ENCODE measurements at regions not wholly inside any gene's neighbourhood (a gene's known extent, or its start where the extent isn't known, plus 50 kb on each side); places are given as distances from the start of the nearest gene placed in this dataset.
A peak's percentile ranks its signal among the peaks of the same experiment; 100 is the strongest.
"Not testable (repeated sequence)": the region's sequence is repeated elsewhere in the genome, so short reads cannot be mapped to it uniquely, and the experiment has no call there.

DNA sequence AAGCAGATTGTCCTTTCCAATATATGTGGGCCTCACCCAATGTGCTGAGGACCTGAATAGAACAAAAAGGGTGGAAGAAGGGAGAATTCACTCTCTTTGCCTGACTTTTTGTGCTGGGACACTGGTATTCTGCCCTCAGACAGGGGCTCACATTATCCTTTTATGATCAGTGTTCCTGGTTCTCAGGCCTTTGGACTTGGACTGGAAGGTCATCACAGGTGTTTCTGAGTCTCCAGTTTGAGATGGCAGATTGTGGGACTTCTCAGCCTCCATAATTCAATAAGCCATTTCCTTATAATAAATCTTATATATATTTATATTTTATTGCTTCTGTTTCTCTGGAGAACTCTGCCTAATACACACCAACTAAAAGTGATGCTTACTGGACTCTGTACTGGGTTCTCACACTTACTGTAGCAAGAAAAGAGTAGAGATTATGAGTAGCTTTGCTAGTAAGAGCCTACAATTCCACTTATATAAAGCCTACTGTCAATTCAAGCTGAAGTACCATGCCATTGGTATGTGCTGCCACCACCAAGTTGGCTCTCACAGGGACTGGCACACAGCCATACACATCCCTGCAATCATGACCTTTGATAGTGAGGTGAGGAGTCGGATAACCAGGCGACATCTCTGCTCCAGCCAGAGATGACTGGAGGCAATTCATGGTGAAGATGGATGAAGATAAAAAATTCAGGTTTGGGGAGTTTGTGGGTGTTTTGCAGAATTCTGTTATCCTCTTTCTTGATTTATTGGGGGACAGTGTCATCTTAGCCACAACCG, 130.7 kb upstream of the NR3C1 start:
- DNase-seq (ENCODE audit: low read depth), result no peak

DNA sequence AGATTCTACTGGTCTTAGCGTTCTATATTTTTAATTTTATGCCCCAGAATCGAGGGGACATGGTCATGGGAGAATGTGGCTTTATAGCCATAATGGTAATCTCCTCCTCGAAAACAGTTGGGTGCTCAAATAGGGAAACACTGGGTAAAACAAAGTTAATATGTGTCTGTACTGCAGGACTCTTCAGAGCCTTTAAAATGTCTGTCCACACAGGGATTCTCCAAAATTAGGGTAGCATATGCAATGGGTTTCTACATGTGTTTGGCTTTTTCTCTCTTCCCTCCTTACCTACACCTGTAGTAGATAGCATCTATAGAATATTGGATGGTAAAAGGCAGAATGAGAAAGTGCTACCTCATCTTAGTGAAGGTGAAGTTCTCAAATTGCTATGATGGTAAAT, 130.0 kb upstream of the NR3C1 start:
- DNase-seq (ENCODE audit: low read depth), result no peak

DNA sequence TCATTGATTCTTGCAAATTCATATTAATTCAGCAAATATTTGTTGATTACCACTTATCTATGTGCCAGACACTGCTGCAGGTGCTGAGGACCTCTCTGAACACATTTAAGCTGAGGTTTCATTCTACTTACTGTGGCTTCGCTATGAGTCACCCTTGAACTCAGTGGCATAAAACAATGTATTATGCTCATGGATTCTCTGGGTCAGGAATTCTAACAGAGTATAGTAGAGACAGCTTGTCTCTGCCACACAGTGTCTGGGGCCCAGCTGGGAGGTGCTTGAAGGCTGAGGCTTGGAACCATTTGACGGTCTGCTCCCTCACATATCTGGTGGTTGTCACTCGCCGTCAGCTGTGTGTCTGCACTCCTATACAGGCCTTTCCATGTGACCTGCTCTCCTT, 124.3 kb upstream of the NR3C1 start:
- DNase-seq (ENCODE audit: low read depth), result peak; percentile 59

- no peak for DNase-seq (ENCODE audit: low read depth)
These were observed 121.7 kb upstream of the NR3C1 start for GRCh38 chr5:143525176-143525575.

DNA sequence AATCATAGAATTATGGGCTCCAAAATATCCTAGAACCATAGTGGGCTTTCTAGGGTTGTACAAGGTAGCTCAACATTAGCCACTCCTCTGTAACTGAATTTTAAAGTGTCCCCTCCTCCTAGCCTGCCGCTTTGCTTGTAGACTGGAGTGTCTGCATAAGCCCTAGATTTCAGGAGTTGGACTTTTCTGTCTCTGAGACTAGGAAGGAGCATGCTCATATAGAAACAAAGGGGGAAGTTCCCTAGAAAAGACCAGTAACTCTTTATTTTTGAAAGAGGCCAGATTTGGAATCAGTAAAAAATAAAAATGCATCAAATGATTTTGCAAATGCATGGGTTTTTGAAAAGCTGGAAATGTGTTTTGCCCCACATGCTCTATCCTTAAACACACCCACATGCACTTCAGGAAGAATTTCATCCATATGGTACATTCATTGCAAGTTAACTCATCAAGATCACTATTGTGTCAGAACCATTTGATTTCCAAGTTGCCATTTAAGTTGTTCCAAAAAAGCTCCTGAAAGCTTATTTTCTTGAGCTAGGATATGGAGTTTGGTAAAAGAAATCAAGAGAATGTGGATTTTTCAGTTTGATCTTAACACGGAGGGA, 121.0 kb upstream of the NR3C1 start:
- DNase-seq (ENCODE audit: low read depth), result no peak

DNA sequence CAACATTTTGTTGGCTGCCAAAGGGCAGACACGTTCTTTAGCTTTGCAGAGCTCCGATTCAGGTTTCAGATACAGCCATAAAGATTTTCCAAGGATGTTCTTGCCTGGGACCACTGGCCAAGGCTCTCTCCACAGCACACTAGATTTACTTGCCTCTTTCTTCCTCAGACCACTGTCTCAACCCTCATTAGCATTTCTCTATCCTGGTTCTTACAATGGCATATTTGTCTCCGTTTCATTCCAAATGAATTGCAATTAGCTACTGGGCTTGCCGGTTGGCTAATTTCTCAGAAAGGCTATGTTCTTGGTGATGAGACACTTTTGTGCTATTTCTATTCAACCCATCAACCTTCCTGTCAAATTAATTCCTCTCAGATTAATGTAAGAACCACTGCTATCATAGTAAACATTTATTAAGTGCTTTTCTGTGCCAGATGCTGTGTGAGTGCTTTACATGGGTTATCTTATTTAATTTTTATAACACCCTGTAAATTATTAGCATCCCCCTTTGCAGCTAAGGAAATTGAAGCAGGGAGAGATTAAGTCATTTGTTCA, 118.4 kb upstream of the NR3C1 start:
- DNase-seq (ENCODE audit: low read depth), result no peak

DNA sequence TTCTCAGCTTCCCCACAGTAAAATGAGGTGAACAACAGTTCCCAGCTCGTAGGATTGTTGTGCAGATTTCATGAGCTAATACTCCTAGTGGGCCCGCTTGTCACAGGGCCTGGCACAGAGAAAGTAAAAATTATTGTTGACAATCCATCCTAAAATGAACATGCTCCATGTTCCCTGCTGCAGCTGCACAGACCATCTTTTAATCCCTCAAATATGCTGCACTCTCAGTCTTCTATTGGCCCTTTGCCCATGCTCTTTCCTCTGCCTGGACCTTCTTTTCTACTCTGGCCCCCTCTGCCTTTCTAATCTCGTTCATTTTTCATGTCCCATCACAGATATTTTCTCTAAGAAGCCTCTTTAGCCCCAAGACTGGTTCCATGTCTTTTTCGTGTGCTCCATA, 117.7 kb upstream of the NR3C1 start:
- DNase-seq (ENCODE audit: low read depth), result no peak

GRCh38 chr5:143519215-143519614, 115.7 kb upstream of the NR3C1 start:
- not testable (repeated sequence) for DNase-seq (ENCODE audit: low read depth)

- DNase-seq (ENCODE audit: low read depth), result not testable (repeated sequence)
These were observed 114.3 kb upstream of the NR3C1 start for GRCh38 chr5:143517824-143518223.

DNA sequence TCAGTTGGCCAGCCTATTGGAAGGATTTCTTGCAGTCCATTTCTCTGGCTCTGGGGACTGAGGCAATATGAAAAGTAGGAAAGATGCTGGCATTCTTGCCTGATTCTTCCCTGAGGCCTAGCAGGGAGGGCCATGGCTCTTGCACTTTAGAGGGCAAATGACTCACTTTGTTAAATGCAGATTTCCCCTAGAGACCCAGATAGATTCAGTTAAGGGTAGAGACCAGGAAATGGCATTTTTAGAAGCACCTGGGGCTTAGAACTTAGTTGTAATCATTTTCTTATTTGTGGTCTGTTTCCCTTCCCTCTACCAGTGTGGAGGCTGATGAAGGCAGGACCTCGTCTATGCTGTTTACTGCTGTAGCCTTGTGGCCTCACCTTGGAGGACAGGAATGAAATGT, 112.8 kb upstream of the NR3C1 start:
- DNase-seq (ENCODE audit: low read depth), result no peak

- DNase-seq (ENCODE audit: low read depth), result peak; percentile 58
These were observed 112.3 kb upstream of the NR3C1 start for GRCh38 chr5:143515829-143516228.

- DNase-seq (ENCODE audit: low read depth), result peak; percentile 74
These were observed 111.3 kb upstream of the NR3C1 start for GRCh38 chr5:143514616-143515335.

DNA sequence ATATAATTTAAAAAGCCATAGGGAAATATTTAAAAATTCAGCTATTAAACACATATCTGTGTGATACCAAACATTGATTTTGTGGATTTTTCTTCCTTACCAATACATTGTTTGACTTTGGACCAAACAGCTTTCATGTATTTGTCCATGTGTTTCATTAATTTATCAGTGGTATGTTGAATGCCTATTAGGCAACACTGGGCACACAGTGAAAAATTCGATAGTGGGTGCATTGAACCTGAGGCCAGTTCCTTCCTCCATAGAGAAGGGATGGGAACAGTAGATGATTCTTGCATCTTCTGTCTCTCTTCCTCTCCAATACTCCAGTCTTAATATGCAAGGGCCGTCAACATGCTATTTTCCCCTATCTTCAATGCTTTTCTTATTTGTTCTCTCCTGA, 110.2 kb upstream of the NR3C1 start:
- no peak for DNase-seq (ENCODE audit: low read depth)

DNA sequence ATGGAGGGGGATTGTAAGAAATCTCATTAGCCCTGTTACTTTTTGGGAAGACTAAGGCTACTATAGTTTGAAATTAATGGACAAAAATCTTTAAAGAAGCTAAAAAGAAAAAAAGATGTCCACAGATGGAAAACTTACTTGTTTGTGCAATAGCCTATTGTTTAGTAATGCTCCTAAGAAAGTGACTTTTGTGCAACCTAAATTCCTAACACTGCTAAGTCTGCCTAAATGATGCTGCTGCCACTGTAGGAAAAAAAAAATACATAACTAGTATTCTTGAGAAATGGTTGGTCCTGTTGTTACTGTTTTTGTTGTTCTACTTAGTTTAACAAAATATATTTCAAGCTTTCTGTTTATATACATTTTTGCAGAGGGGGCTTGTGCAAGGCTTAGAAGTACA, 108.2 kb upstream of the NR3C1 start:
- no peak for DNase-seq (ENCODE audit: low read depth)

DNA sequence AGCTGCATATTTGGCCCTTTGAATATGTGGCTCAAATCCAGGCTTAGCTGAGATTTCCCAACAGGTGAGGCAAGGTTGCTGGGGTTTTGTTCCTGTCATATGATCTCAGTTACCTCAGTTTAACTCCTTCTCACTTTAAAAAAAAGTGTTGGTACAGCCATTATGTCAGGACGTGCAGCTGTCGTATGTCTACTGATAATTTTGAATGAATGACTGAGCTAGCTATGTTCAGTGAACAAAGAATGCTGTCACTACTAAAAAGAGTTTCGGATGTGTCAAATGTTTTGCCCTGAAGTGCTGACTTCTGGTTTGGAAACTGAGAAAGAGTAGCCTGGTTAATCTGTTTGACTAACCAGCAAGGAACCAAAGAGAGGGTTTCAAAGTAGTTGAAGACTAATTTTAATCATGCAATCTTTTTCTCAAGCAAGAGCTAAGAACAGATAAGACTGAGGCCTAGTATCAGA, 106.3 kb upstream of the NR3C1 start:
- no peak for DNase-seq (ENCODE audit: low read depth)

- DNase-seq (ENCODE audit: low read depth), result peak; percentile 93
These were observed 103.5 kb upstream of the NR3C1 start for GRCh38 chr5:143506836-143507552.

GRCh38 chr5:143505934-143506333, 102.4 kb upstream of the NR3C1 start:
- no peak for DNase-seq (ENCODE audit: low read depth)

- DNase-seq (ENCODE audit: low read depth), result no peak
These were observed 101.9 kb upstream of the NR3C1 start for GRCh38 chr5:143505354-143505753.

DNA sequence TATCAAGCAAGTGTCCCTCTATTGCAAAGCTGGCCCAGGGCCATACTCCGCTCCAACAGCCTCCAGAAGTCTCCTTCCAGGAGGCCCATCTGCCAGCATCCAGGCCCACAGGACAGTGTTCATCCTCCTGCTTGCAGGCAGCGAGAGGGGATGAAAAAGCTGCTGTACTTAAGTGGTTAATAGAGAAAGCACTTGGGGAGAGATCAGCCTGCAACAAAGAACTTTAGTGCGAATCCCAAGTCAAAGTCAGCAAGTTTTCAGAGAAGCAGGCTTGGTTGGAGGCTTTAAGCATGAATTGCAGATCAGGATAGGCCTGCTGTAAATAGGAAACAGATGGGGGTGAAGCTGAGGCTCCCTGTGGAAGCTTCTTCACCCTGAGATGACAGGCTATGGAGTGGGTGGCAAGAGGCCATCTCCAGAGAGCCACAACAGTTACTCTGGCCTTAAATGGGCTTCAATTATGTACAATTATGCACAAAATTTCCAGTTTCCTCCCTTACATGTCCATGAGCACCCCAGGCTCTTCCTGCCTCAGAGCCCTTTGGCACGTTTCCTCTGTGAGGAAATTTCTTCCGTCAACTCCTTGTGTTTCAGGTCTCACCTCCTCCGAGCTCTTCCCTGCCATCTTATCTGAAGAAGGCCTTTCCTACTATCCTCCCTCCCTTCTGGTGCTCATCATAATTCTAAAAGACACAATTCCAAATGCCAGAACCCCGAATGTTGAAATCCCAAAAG, 98.0 kb upstream of the NR3C1 start:
- no peak for DNase-seq (ENCODE audit: low read depth)

DNA sequence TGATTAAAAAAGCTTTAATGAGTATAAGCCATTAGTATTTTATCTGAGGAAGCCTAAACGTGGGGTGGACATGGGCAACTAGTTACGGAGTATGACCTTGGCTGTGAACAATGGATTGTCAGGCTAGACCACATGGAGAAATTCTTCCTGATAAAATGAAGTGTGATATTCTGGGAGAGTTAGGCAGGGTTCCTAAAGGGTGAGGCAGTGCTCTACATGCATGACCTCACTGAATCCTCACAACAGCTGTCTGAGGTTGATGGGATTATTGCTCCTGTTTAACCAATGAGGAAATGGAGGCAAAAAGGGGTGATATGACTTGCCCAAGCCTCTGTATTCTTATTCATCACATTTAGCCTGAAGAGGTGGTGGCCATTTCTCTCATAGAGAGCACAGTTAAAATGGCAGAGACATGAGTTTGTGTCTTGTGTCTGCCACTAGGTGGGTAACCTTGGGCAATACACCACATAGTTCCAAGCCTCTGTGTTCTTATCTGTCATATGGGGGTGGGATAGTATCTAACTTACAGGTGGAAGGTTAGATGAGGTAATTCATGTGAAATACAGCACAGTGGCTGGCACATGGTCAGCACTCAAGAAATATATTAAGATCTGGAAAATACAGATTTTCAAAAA, 96.1 kb upstream of the NR3C1 start:
- no peak for DNase-seq (ENCODE audit: low read depth)

- no peak for DNase-seq (ENCODE audit: low read depth)
These were observed 95.3 kb upstream of the NR3C1 start for GRCh38 chr5:143498821-143499220.

Data from iris pigment epithelial cell (primary cell).